HG03460 (cell line): ENCODE measurements at regions not wholly inside any gene's neighbourhood (a gene's known extent, or its start where the extent isn't known, plus 50 kb on each side); places are given as distances from the start of the nearest gene placed in this dataset.
"Not testable (repeated sequence)": the region's sequence is repeated elsewhere in the genome, so short reads cannot be mapped to it uniquely, and the experiment has no call there.

ENCODE experiments used
- ATAC-seq: cut with Tn5 transposase; IDR thresholded peaks from one replicate; pipeline ENCODE4 v1.9.1; 2021; ENCODE audit not compliant: unreplicated experiment

GRCh38 chr14:82029038-82029437 is 495.4 kb upstream of the SEL1L start:
- ATAC-seq = no peak

- no peak for ATAC-seq
Measured at GRCh38 chr14:82035397-82035796, 501.7 kb upstream of the SEL1L start.

GRCh38 chr14:82038066-82038465 is 504.4 kb upstream of the SEL1L start:
- ATAC-seq = not testable (repeated sequence)

- ATAC-seq = no peak
Measured at GRCh38 chr14:82045339-82045738, 511.7 kb upstream of the SEL1L start.

- ATAC-seq = peak; percentile 46
Measured at GRCh38 chr14:82046512-82047226, 513.0 kb upstream of the SEL1L start.

GRCh38 chr14:82047777-82048470 is 514.3 kb upstream of the SEL1L start:
- ATAC-seq = peak; percentile 50

GRCh38 chr14:82052778-82053177 is 519.1 kb upstream of the SEL1L start:
- ATAC-seq = no peak

GRCh38 chr14:82055515-82056115 is 522.0 kb upstream of the SEL1L start:
- no peak for ATAC-seq

GRCh38 chr14:82060219-82060618 is 526.6 kb upstream of the SEL1L start:
- ATAC-seq = no peak

- no peak for ATAC-seq
Measured at GRCh38 chr14:82067221-82067875, 533.7 kb upstream of the SEL1L start.

- ATAC-seq = no peak
Measured at GRCh38 chr14:82070040-82070439, 536.4 kb upstream of the SEL1L start.

GRCh38 chr14:82070753-82071152 is 537.1 kb upstream of the SEL1L start:
- no peak for ATAC-seq

- no peak for ATAC-seq
Measured at GRCh38 chr14:82073547-82073946, 539.9 kb upstream of the SEL1L start.

- ATAC-seq = no peak
Measured at GRCh38 chr14:82075566-82075965, 541.9 kb upstream of the SEL1L start.

- no peak for ATAC-seq
Measured at GRCh38 chr14:82079553-82079952, 545.9 kb upstream of the SEL1L start.

GRCh38 chr14:82080370-82080769 is 546.7 kb upstream of the SEL1L start:
- no peak for ATAC-seq

GRCh38 chr14:82084813-82085212 is 551.2 kb upstream of the SEL1L start:
- ATAC-seq = no peak

- no peak for ATAC-seq
Measured at GRCh38 chr14:82091097-82091496, 557.4 kb upstream of the SEL1L start.

GRCh38 chr14:82094829-82095345 is 561.2 kb upstream of the SEL1L start:
- no peak for ATAC-seq

GRCh38 chr14:82104013-82104412 is 570.4 kb upstream of the SEL1L start:
- no peak for ATAC-seq

- no peak for ATAC-seq
Measured at GRCh38 chr14:82112210-82112839, 578.7 kb upstream of the SEL1L start.
